ENCODE measurements at regions not wholly inside any gene's neighbourhood (a gene's known extent, or its start where the extent isn't known, plus 50 kb on each side); places are given as distances from the start of the nearest gene placed in this dataset.

DNA sequence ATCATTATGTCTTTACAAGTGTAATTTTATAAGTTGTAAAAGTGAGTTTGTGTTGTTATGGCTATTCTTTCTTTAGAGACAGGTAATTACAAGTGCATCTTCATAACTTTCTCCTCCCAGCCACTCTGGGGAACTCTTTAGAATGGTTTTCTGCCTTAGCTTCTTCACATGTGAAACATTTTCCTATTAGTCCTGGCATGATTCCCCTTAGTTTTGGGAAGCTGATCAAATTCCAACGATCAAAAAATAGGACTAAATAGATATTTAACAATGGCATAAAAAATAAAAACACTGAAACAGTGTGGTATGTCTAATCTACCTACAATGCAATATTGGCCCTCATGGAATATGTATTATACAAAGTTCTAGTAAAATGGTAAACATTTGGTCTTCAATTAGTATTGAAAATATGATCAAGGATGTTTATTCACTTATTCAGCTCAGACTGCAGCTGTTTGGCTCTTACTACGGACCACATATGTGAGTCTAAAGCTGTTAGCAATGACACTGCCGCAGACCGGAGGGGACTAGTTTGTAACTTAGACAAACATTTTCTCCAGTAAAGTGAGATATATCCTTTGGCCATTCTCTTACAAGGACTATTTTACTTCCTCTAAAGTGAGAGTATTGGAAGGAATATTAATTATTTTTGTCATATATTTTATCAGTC, 890.8 kb upstream of the USP15 start:
- Histone ChIP-seq H3K4me3 (ENCODE audit: low read depth in 1 of 2, low read length in 2 of 2) (no peak overlapping the region), H3K9me3 (ENCODE audit: control insufficient read depth in 2 of 2, insufficient read depth in 1 of 2, low read depth in 1 of 2, low read length in 1 of 2) (no peaks in the 10 kb centered on the region), H3K27ac (ENCODE audit: low read depth in 2 of 2, low read length in 1 of 2) (no peak overlapping the region), H3K27me3 (ENCODE audit: control insufficient read depth in 1 of 2, insufficient read depth in 2 of 2, low read length in 2 of 2) (no peaks in the 10 kb centered on the region), H3K4me1 (ENCODE audit: control insufficient read depth in 2 of 2, insufficient read depth in 2 of 2, low read length in 1 of 2) (no peaks in the 10 kb centered on the region), H3K36me3 (ENCODE audit: control insufficient read depth in 2 of 2, insufficient read depth in 2 of 2, low read length in 1 of 2) (no peaks in the 10 kb centered on the region)
- WGBS, 2 donors = 70 to 72% methylated on average over 4 of the region's 4 CpGs

DNA sequence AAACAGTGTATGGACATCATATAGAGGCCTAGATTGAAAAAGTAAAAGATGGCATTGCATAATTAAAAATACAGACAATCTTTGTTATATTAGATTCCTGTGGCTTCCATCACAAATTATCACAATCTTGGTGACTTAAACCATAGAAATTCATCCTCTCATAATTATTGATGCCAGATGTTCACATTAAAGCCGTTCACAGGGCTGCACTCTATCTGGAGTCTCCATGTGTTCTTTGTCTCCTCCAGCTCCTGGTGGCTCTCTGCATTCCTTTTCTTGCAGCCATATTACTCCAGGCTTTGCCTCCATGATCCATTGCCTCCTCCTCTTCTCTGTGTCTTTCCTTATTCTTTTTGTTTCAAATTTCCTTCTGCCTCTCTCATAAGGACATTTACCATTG, 875.7 kb upstream of the USP15 start:
- H3K4me3 ChIP-seq (ENCODE audit: low read depth in 1 of 2, low read length in 2 of 2) = no peak overlapping the region
- no peaks in the 10 kb centered on the region for H3K4me1 ChIP-seq (ENCODE audit: control insufficient read depth in 2 of 2, insufficient read depth in 2 of 2, low read length in 1 of 2)
- no peak overlapping the region for H3K27ac ChIP-seq (ENCODE audit: low read depth in 2 of 2, low read length in 1 of 2)
- WGBS, 2 donors = 43 to 52% methylated on average over 1 of the region's 1 CpG
- no peaks in the 10 kb centered on the region for H3K27me3 ChIP-seq (ENCODE audit: control insufficient read depth in 1 of 2, insufficient read depth in 2 of 2, low read length in 2 of 2)
- peaks cover 0 to 5% of the 10 kb centered on the region in 2 donors for H3K9me3 ChIP-seq (ENCODE audit: control insufficient read depth in 2 of 2, insufficient read depth in 1 of 2, low read depth in 1 of 2, low read length in 1 of 2)
- H3K36me3 ChIP-seq (ENCODE audit: control insufficient read depth in 2 of 2, insufficient read depth in 2 of 2, low read length in 1 of 2) = no peaks in the 10 kb centered on the region

DNA sequence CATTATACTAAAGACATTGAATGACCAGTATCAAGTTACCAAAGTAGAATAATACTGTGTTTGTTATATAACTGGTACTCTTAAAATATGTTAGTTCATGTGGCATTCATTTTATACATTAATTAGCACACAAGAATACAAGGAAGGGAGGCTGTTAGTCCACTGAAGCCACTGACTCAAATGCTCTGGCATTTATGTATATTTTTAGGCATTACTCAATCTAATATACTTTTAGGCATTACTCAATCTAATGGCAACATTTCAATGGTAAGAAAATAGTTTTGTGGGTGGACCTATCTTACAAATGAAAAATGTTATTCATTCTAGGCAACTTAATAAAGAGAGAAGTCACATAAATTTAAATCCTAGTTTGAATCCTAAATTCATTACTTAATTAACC, 874.4 kb upstream of the USP15 start:
- Histone ChIP-seq H3K27me3 (ENCODE audit: control insufficient read depth in 1 of 2, insufficient read depth in 2 of 2, low read length in 2 of 2) (no peaks in the 10 kb centered on the region), H3K4me3 (ENCODE audit: low read depth in 1 of 2, low read length in 2 of 2) (no peak overlapping the region), H3K4me1 (ENCODE audit: control insufficient read depth in 2 of 2, insufficient read depth in 2 of 2, low read length in 1 of 2) (no peaks in the 10 kb centered on the region), H3K9me3 (ENCODE audit: control insufficient read depth in 2 of 2, insufficient read depth in 1 of 2, low read depth in 1 of 2, low read length in 1 of 2) (peaks cover 0 to 5% of the 10 kb centered on the region in 2 donors), H3K27ac (ENCODE audit: low read depth in 2 of 2, low read length in 1 of 2) (no peak overlapping the region), H3K36me3 (ENCODE audit: control insufficient read depth in 2 of 2, insufficient read depth in 2 of 2, low read length in 1 of 2) (no peaks in the 10 kb centered on the region)

DNA sequence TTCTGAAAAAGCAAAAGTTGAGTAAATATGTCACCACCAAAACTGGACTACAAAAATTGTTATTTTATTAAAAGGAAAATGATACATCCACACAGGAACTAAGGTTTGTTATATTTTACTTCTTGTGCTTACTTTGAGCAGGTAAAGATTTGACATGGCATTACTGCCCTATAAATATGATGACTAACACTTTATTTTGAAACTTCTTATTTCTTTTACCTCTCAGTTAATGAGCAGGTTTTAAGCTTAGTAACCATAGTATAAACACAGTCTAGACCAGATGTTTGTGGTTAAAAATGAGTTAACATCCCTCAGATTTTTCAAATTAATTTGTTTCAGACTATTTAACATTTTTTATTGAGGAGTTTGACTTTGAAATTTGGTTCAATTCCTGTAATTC, 862.5 kb upstream of the USP15 start:
- H3K36me3 ChIP-seq (ENCODE audit: control insufficient read depth in 2 of 2, insufficient read depth in 2 of 2, low read length in 1 of 2) = no peaks in the 10 kb centered on the region
- no peaks in the 10 kb centered on the region for H3K27me3 ChIP-seq (ENCODE audit: control insufficient read depth in 1 of 2, insufficient read depth in 2 of 2, low read length in 2 of 2)
- no peak overlapping the region for H3K27ac ChIP-seq (ENCODE audit: low read depth in 2 of 2, low read length in 1 of 2)
- no peaks in the 10 kb centered on the region for H3K4me1 ChIP-seq (ENCODE audit: control insufficient read depth in 2 of 2, insufficient read depth in 2 of 2, low read length in 1 of 2)
- no peak overlapping the region for H3K4me3 ChIP-seq (ENCODE audit: low read depth in 1 of 2, low read length in 2 of 2)
- H3K9me3 ChIP-seq (ENCODE audit: control insufficient read depth in 2 of 2, insufficient read depth in 1 of 2, low read depth in 1 of 2, low read length in 1 of 2) = peaks cover 0 to 2% of the 10 kb centered on the region in 2 donors

DNA sequence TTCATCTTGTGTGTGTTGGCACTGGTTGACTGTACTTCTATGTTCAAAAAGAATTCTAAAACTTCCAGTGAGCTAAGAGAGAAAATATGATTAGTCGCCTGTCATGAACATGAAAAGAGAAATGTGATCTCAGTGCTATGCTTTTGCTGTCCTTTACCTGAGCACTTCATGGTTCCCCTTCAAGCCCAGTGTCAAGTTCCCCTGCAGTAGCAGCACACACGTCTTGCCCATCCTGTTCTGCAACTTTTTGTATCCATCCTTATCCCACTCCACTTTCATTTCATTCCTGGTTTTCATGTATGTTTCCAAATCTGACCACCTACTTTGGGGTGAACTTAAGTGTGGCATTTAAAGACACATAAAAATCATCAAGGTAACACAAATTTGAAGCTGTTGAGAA, 848.0 kb upstream of the USP15 start:
- H3K36me3 ChIP-seq (ENCODE audit: control insufficient read depth in 2 of 2, insufficient read depth in 2 of 2, low read length in 1 of 2) = no peaks in the 10 kb centered on the region
- 45 to 46% methylated on average over 2 of the region's 2 CpGs for WGBS, 2 donors
- H3K4me3 ChIP-seq (ENCODE audit: low read depth in 1 of 2, low read length in 2 of 2) = no peak overlapping the region
- H3K9me3 ChIP-seq (ENCODE audit: control insufficient read depth in 2 of 2, insufficient read depth in 1 of 2, low read depth in 1 of 2, low read length in 1 of 2) = no peaks in the 10 kb centered on the region
- H3K27ac ChIP-seq (ENCODE audit: low read depth in 2 of 2, low read length in 1 of 2) = no peak overlapping the region
- H3K4me1 ChIP-seq (ENCODE audit: control insufficient read depth in 2 of 2, insufficient read depth in 2 of 2, low read length in 1 of 2) = no peaks in the 10 kb centered on the region
- no peaks in the 10 kb centered on the region for H3K27me3 ChIP-seq (ENCODE audit: control insufficient read depth in 1 of 2, insufficient read depth in 2 of 2, low read length in 2 of 2)

DNA sequence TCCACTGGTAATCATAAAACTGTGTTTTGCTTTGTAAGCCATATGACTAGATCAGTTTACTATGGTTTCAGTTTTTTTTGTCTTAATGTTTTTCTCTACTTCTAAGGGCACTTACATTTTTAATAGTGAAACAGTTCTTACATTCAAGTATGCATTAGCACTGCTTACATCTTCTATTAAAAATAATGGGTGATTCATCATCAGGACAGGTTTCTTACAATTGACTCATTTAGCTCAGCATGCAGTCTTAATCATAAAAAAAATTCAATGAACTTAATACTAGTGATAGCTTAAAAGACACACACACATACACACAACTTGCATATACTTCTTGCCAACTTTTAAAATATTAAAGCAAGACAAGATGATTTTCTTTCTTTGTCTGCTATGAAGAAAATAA, 845.7 kb upstream of the USP15 start:
- no peaks in the 10 kb centered on the region for H3K36me3 ChIP-seq (ENCODE audit: control insufficient read depth in 2 of 2, insufficient read depth in 2 of 2, low read length in 1 of 2)
- no peaks in the 10 kb centered on the region for H3K9me3 ChIP-seq (ENCODE audit: control insufficient read depth in 2 of 2, insufficient read depth in 1 of 2, low read depth in 1 of 2, low read length in 1 of 2)
- no peak overlapping the region for H3K27ac ChIP-seq (ENCODE audit: low read depth in 2 of 2, low read length in 1 of 2)
- no peaks in the 10 kb centered on the region for H3K4me1 ChIP-seq (ENCODE audit: control insufficient read depth in 2 of 2, insufficient read depth in 2 of 2, low read length in 1 of 2)
- no peaks in the 10 kb centered on the region for H3K27me3 ChIP-seq (ENCODE audit: control insufficient read depth in 1 of 2, insufficient read depth in 2 of 2, low read length in 2 of 2)
- no peak overlapping the region for H3K4me3 ChIP-seq (ENCODE audit: low read depth in 1 of 2, low read length in 2 of 2)

DNA sequence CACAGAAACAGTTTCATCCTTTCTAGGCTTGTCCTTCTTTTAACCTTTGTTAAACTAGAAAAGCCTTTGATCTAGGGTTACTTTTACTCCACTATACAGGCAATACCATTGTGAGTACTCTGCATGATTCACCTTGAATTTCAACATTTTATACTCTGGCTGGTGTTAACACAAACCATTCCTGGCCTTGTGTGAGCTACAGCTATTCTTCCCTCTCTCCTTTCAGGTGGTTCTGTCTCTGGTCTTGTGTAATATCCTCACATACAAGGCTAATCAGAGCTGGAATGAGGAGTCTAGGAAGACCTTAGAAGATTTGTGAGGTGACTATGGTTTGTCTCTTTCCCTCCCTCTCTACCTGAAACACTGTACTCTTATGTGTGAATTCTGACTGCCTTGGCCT, 837.4 kb upstream of the USP15 start:
- H3K4me1 ChIP-seq (ENCODE audit: control insufficient read depth in 2 of 2, insufficient read depth in 2 of 2, low read length in 1 of 2) = no peaks in the 10 kb centered on the region
- no peaks in the 10 kb centered on the region for H3K36me3 ChIP-seq (ENCODE audit: control insufficient read depth in 2 of 2, insufficient read depth in 2 of 2, low read length in 1 of 2)
- H3K27me3 ChIP-seq (ENCODE audit: control insufficient read depth in 1 of 2, insufficient read depth in 2 of 2, low read length in 2 of 2) = no peaks in the 10 kb centered on the region
- H3K9me3 ChIP-seq (ENCODE audit: control insufficient read depth in 2 of 2, insufficient read depth in 1 of 2, low read depth in 1 of 2, low read length in 1 of 2) = no peaks in the 10 kb centered on the region
- H3K27ac ChIP-seq (ENCODE audit: low read depth in 2 of 2, low read length in 1 of 2) = no peak overlapping the region
- H3K4me3 ChIP-seq (ENCODE audit: low read depth in 1 of 2, low read length in 2 of 2) = no peak overlapping the region

DNA sequence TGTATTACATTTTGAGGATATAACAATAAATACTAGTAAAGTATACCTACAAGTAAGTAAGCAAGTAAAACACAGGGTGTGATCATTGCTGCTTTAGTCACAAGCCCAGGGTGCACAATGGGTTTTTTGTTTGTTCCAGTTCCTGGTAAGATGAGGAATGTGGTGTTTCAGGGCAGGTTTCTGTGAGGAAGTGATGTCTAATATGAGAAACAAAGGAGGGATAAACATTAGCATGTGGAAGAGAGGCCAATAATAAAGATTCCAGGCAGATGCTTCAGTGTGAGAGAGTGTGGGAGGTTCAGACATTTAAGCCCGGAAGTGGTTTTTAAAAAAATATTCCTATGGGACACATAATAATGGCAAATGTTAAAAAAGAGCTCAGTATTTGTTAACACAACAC, 808.1 kb upstream of the USP15 start:
- Histone ChIP-seq H3K4me3 (ENCODE audit: low read depth in 1 of 2, low read length in 2 of 2) (no peak overlapping the region), H3K4me1 (ENCODE audit: control insufficient read depth in 2 of 2, insufficient read depth in 2 of 2, low read length in 1 of 2) (no peaks in the 10 kb centered on the region), H3K27ac (ENCODE audit: low read depth in 2 of 2, low read length in 1 of 2) (no peak overlapping the region), H3K36me3 (ENCODE audit: control insufficient read depth in 2 of 2, insufficient read depth in 2 of 2, low read length in 1 of 2) (no peaks in the 10 kb centered on the region), H3K9me3 (ENCODE audit: control insufficient read depth in 2 of 2, insufficient read depth in 1 of 2, low read depth in 1 of 2, low read length in 1 of 2) (no peaks in the 10 kb centered on the region), H3K27me3 (ENCODE audit: control insufficient read depth in 1 of 2, insufficient read depth in 2 of 2, low read length in 2 of 2) (no peaks in the 10 kb centered on the region)
- WGBS, 2 donors = 53 to 69% methylated on average over 1 of the region's 1 CpG

DNA sequence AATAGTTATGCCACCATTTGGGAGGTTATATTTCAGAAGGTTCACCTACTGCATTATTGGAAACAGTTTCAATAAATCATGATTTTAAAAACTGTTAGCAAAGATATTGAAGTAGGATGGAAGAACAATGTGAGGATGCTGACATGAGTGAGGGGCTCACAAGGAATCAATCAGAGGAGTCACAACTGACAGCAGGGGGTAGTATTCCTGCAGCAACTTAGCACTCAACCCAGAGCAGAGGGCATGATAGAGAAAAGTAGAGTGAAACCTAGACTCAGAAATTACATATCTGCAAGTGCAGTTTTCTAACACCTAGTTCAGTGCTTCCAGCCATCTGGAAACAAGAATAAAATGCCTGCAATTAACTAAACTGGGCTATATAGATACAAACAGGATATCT, 772.5 kb upstream of the USP15 start:
- Histone ChIP-seq H3K36me3 (ENCODE audit: control insufficient read depth in 2 of 2, insufficient read depth in 2 of 2, low read length in 1 of 2) (no peaks in the 10 kb centered on the region), H3K27ac (ENCODE audit: low read depth in 2 of 2, low read length in 1 of 2) (no peak overlapping the region), H3K27me3 (ENCODE audit: control insufficient read depth in 1 of 2, insufficient read depth in 2 of 2, low read length in 2 of 2) (no peaks in the 10 kb centered on the region), H3K4me1 (ENCODE audit: control insufficient read depth in 2 of 2, insufficient read depth in 2 of 2, low read length in 1 of 2) (no peaks in the 10 kb centered on the region), H3K9me3 (ENCODE audit: control insufficient read depth in 2 of 2, insufficient read depth in 1 of 2, low read depth in 1 of 2, low read length in 1 of 2) (no peaks in the 10 kb centered on the region), H3K4me3 (ENCODE audit: low read depth in 1 of 2, low read length in 2 of 2) (no peak overlapping the region)

DNA sequence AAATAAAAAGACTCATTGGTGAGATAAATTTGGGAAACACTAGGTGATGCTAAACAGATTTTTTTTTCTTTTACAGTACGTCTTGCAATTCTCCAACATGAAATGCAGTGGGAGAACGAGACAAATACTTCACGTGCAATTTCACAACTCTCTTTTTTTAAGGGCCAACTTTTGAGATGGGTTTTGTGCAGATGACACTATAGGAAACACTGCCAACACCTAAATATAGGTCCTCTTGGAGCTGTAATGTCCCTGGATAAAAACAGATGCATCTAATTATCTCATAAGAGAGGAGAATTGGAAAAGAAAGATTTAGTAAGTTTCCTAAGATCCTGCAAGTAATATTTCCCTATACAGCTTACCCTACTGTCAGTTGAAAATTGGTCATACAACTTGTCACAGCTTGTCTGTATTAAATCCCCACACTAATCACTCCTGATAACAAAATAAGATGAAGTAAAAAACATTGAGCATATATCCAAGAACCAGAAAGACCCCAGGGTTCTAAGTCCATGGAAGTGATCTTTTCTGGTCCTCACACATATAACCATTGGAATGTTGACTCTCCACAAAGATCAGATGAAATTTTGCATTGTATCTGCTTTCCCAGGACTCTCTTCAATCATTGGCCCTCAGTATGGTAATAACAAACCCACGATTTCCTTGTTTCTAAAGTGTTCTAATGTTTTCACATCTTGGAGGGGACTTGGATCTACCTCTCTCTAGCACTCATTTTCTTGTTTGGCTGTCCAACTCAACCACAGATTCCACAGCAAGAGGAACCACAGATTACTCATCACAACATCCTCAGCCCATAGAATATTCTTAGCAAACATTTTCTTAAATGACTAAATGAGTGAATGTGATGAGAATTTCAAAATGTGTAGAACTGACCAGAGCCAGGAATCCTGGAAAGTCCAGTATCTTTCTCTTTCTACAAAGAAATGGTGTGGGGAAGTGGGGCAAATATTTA, 769.4 kb upstream of the USP15 start:
- Histone ChIP-seq H3K27me3 (ENCODE audit: control insufficient read depth in 1 of 2, insufficient read depth in 2 of 2, low read length in 2 of 2) (no peaks in the 10 kb centered on the region), H3K9me3 (ENCODE audit: control insufficient read depth in 2 of 2, insufficient read depth in 1 of 2, low read depth in 1 of 2, low read length in 1 of 2) (no peaks in the 10 kb centered on the region), H3K4me1 (ENCODE audit: control insufficient read depth in 2 of 2, insufficient read depth in 2 of 2, low read length in 1 of 2) (no peaks in the 10 kb centered on the region), H3K27ac (ENCODE audit: low read depth in 2 of 2, low read length in 1 of 2) (no peak overlapping the region), H3K36me3 (ENCODE audit: control insufficient read depth in 2 of 2, insufficient read depth in 2 of 2, low read length in 1 of 2) (no peaks in the 10 kb centered on the region), H3K4me3 (ENCODE audit: low read depth in 1 of 2, low read length in 2 of 2) (no peak overlapping the region)
- 43 to 49% methylated on average over 4 of the region's 4 CpGs for WGBS, 2 donors
